ENCODE measurements at regions not wholly inside any gene's neighbourhood (a gene's known extent, or its start where the extent isn't known, plus 50 kb on each side); places are given as distances from the start of the nearest gene placed in this dataset.
"Not testable (repeated sequence)": the region's sequence is repeated elsewhere in the genome, so short reads cannot be mapped to it uniquely, and the experiment has no call there.

DNA sequence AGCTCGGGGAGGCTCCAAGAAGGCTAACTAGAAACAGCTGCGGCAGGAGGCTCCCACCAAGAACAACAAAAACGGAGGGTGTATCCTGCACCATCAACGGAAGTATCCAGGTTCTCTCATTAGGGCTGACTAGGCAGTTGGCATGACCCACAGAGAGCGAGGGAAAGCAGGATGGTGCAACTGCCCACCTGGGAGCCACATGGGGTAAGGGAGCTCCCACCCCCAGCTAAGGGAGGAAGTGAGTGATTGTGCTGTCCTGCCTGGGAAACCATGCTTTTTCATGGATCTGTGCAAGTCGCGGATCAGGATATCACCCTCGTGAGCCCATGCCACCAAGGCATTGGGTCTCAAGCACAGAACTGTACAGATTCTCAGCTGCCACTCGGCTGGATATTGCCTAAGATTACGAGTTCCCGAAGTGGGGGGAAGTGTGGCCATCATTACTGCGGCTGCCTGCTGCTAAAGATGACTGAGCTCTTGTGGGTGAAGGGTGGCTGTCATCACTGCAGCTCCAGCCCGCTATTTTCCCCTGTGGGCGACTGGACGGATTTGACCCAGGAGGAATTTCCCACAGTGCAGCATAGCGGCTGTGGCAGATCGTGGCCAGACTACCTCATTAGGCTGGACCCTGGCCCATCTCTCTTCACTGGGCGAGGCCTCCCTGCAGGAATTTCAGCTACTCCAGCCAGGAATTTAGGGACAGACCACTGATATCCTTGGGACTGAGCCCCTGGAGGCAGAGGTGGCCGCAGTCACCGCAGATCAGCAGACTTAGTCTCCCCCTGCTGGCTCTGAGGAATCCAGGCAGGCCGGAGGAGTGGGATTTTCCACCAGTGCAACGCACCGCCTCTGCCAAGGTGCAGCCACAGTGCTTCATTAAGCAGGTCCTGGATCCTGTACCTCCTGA lies 515.7 kb downstream of the FRK start:
- DNase-seq (ENCODE audit: low spot score) = no peak

GRCh38 chr6:115540077-115540869 lies 520.4 kb downstream of the FRK start:
- DNase-seq (ENCODE audit: low spot score) = peak; percentile 79

GRCh38 chr6:115539531-115539930 lies 521.2 kb downstream of the FRK start:
- DNase-seq (ENCODE audit: low spot score) = no peak

- no peak for DNase-seq (ENCODE audit: low spot score)
Measured at GRCh38 chr6:115524821-115525220, 535.9 kb downstream of the FRK start.

- DNase-seq (ENCODE audit: low spot score) = not testable (repeated sequence)
Measured at GRCh38 chr6:115521747-115522146, 538.9 kb downstream of the FRK start.

DNA sequence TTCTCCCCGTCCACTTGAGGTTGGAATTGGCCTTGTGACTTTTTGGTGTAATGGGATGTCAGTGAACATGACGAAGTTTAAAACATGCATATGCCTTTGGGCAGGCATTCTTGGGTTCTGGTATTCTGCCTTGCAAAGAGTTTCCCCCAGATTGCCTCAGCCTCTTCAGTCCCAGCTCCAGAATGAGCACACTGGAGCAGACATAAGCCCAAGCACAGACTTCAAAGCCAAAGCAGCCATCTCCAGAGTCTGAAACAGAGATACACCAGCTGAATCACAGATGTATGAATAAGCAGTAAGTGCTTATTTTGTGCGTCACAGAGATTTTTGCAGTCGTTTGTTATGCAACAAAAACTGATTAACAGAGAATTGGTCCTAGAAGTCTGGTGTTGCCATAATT lies 546.0 kb downstream of the FRK start:
- DNase-seq (ENCODE audit: low spot score) = no peak

- no peak for DNase-seq (ENCODE audit: low spot score)
Measured at GRCh38 chr6:115512923-115513322, 547.8 kb downstream of the FRK start.

DNA sequence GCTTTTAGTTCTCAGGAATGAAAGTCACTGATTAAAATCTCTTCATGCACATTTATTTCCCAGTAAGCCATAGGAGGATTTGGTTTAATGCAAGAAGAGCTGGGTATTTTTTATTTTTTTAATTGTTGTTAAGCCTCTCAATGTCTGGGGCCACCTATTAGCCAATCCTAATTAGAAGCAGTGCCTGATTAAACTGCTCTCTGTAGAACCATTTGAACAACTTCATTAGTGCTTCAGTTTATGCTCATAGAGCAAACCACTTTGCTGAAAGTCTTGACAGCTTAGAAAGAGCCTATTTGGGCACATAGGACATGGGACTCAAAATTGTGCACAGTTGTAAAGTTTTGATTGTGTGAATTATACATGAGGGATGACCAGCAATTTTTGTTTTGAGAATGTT lies 548.9 kb downstream of the FRK start:
- no peak for DNase-seq (ENCODE audit: low spot score)

GRCh38 chr6:115502432-115502831 lies 558.3 kb downstream of the FRK start:
- DNase-seq (ENCODE audit: low spot score) = not testable (repeated sequence)

GRCh38 chr6:115495184-115495583 lies 565.5 kb downstream of the FRK start:
- no peak for DNase-seq (ENCODE audit: low spot score)

DNA sequence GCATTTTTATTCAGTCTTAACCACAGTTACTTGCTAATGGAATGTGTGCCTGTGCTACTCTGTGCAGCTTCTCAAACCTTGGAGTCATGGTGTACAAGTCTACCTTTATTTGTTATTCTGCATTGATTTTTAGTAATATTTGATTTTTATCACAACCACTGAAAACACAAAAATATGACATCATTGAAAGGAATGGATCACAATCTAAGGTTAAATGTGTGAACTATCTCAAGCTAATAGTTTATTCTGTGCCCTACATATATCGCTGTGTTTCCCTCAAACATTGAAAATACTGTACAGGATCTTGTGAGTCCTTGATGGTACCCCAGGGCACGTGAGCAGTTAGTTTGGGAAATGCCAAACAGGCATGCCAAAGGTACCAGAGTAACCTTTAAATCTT lies 573.4 kb downstream of the FRK start:
- no peak for DNase-seq (ENCODE audit: low spot score)

GRCh38 chr6:115485400-115485799 lies 575.3 kb downstream of the FRK start:
- DNase-seq (ENCODE audit: low spot score) = no peak

DNA sequence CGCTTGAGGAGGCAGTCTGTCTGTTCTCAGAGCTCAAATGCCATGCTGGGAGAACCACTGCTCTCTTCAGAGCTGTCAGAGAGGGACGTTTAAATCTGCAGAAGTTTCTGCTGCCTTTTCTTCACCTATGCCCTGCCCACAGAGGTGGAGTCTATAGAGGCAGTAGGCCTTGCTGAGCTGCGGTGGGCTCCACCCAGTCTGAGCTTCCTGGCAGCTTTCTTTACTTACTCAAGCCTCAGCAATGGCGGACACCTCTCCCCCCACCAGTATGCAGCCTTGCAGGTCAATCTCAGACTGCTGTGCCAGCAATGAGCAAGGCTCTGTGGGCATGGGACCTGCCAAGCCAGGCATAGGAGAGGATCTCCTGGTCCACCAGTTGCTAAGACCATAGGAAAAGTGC lies 580.1 kb downstream of the FRK start:
- DNase-seq (ENCODE audit: low spot score) = not testable (repeated sequence)

- no peak for DNase-seq (ENCODE audit: low spot score)
Measured at GRCh38 chr6:115474443-115475041, 586.1 kb downstream of the FRK start.

DNA sequence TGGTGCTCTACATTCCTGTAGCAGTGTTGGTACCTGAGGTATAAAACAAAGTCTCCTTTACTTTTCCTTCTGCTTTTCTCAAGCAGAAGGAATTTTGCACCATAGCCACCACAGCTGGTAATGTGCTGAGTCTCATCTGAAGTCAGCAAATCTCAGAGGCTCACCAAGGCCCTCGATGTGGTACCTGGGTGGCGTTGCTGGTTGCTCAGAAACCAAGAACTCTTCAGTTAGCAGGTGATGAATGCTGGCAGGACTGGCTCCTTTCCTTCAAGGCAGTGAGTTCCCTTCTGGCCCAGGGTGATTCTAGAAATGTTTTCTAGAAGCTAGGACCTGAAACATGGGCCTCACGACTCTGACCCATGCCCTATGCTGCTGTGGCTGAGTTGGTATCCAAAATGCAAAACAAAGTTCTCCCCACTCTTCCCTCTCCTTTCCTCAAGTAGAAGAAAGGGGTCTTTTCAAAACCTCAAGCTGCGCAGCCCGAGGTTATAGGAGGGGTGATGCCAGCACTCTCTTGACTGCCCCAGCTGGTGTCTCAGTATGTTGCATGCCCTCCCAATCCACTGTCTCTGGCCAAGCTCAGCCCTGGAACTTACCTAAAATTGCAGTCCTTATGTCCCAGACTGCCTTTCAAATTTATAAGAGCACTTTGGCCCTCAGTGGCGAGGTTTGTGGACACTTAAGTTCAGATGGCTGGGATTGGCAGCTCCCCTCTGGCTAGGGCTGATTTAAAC lies 592.3 kb downstream of the FRK start:
- DNase-seq (ENCODE audit: low spot score) = no peak

DNA sequence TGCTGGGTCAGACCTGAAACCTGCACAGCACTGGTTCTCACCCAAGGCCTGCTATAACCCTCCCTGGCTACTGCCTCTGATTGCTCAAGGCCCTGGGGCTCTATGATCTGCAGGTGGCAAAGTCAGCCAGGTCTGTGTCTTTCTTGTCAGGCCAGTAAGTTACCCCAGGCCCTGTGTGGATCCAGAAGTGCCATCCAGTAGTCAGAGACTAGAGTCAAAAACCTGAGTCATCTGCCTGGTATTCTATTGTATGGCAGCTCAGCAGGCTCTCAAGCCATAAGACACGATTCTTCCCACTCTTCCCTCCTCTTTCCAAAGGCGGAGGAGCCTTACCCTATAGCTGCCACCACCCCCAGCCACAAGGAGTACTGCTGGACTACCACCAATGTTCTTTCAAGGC lies 593.0 kb downstream of the FRK start:
- no peak for DNase-seq (ENCODE audit: low spot score)

DNA sequence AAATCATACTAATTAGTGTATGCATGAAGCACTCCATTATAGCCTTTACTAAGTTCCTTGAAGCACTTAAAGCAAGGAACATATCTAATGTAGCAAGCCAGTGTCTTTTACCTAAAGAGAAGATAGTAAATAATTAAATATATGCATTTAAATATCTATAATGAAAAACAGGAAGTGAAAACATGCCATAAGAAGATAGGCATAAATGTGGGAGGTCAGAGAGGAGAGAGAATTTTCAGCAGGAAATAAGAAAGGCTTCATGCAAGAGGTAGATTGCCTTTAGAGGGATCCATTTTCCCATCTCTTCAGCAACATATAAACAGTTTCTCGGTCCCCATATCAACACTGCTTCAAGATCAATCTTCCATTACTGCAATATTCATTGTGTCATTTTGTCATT lies 599.8 kb downstream of the FRK start:
- no peak for DNase-seq (ENCODE audit: low spot score)

DNA sequence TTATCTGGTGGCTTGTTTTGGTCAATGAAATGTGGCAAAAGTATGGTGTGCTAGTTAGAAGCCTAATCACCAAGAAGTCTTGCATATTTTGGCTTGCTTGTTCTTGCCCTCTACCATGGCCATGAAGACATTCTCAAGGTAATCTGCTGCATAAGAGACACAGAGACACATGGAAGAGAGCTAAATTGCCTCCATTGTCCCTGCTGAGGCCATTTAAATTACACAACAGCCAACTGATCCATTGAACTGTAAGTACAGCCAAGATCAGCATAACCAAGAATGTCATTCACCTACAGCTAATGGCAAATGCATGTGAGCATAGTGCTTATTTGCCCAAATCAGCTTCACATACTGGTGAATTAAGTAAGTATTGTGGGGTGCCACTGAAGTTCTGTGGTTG lies 603.8 kb downstream of the FRK start:
- DNase-seq (ENCODE audit: low spot score) = no peak

GRCh38 chr6:115443825-115444478 lies 616.7 kb downstream of the FRK start:
- DNase-seq (ENCODE audit: low spot score) = no peak

DNA sequence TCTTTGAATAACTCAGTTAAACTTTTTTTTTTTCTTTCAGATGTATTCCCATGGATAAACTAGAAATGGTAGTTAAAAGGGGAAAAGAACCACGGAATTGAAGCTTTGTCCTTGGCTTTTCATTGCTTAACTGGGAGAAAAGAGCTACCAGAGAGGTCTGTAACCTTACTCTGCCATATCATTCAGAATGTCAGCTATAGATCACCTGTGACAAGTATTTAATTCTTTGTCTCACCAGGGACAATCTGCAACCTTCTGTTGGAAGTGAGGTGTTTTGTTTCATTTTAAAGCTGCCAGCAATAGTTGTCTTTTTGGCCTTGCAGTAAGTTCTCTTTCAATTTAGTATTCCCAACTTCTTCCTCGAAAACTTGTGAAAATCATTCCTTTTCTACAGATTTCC lies 618.4 kb downstream of the FRK start:
- DNase-seq (ENCODE audit: low spot score) = no peak

DNA sequence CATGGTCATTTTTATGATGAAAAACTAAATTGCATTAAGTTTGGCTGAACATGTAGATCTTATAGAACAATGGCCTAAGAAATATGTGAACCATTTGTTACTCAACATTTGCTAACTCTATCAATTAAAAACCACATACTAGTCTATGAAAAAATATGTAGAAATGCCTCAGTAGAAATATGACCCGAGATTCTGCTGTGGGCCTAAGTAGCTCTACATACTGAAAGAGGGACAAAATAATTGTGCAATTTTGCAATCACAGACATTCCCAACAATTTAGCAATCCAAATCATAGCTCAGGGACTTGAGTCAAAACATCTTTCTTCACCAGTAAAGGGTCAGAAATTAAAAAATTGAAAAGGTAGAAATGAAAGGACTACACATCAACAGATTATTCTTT lies 619.0 kb downstream of the FRK start:
- DNase-seq (ENCODE audit: low spot score) = no peak

- DNase-seq (ENCODE audit: low spot score) = no peak
Measured at GRCh38 chr6:115415378-115415777, 645.3 kb downstream of the FRK start.

Measured in COLO829 (cell line).